NCI-H146 treated with DMSO at 0.1 percent for 48 hours (cell line): ENCODE measurements at regions not wholly inside any gene's neighbourhood (a gene's known extent, or its start where the extent isn't known, plus 50 kb on each side); places are given as distances from the start of the nearest gene placed in this dataset.

Experiments used
- DNase-seq: peaks from one replicate; lab custom pipeline; 2025; ENCODE audit not compliant: unreplicated experiment; lab: John Stamatoyannopoulos, UW

GRCh38 chr9:23571414-23572104, 254.5 kb downstream of the ELAVL2 start:
- no peak for DNase-seq

GRCh38 chr9:23573800-23574199, 252.2 kb downstream of the ELAVL2 start:
- DNase-seq: no peak

- DNase-seq: no peak
Measured at GRCh38 chr9:23577611-23578010, 248.4 kb downstream of the ELAVL2 start.

DNA sequence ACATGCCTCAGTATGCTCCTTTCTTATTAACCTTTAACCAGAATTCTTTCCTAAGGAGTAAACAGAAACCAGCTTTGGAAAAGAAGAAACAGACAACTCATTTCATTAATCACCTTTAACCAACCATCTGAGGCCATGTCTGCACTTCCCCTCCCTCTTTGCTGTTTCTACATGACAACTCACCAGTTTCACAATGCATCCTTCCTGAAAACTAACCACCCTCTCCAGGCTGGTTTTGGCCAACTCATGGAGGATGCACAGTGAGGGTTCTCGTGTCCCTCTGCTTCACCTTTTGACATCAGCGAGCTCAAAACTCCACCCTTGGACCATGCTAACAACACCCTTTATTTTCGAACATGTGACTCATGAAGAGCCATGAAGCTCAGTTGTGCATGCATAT, 244.1 kb downstream of the ELAVL2 start:
- no peak for DNase-seq

GRCh38 chr9:23582836-23583235, 243.2 kb downstream of the ELAVL2 start:
- DNase-seq: no peak

DNA sequence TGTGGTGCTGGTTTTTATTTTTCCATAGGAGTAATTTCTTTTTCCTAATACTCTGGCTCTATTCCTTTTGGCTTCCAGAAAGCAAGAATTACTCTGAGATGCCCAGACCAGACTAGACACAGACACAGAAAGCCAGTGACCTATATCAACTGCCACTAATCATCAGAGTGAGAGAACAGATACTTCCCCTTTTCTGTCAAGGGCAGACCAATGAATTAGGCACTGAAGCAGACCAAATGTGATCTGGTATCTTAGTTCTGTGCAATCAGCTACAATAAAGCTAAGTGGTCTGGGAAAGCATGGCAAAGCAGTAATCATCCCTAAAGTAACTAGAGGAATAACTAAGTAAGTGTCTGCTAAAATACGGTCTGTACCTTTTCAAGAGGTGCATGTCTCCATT, 239.1 kb downstream of the ELAVL2 start:
- no peak for DNase-seq

DNA sequence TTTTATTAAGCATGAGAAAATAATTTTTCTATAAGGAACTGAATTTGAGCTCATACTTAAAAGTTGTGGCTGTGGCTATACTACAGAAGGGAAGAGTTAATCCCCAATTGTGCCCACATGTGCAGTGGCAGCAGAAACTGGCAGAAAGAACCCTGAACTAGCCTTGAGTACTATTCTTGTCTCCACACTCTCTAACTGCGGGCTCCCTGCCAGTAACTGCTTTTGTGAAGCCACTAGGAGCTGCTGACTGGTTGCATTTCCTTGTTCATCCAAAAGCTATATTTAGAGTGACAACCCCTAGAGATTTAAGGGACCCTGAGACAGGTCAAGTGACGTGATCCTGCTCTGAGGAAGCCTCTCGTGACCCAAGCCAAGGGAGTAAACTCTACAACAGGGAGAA, 238.6 kb downstream of the ELAVL2 start:
- no peak for DNase-seq

GRCh38 chr9:23587903-23588302, 238.1 kb downstream of the ELAVL2 start:
- no peak for DNase-seq

DNA sequence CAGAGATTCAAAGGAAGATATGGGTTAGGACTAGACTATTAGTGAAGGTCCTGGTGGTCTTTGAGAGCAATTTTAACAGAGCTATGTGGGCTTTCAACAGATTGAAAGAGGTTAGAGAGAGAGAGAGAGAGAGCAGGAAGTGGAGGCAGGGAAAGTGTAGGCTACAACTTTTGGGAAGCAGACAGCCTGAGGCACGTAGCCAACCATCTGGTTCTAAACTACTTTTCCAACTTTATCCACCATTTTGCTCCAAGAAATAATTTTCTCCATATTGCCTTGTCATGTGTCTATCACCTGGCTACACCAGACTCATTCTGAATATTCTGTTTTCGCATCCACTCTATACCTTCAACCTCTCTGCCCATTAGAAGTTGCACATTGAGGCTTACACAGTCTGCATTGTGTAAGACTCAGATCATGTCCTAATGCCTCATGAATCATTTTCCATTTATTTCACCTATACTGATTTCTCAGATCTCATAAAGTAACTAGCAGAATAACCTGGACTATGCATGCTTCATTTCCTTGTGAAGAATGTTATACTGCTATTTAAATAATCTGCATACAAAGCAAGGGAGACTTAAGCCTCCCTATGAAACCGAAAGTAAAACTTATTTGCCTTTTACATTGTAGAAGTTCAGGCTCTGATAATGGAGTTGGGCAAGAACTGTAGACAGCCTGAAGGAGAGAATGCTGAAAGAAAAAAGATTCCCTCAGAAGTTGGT, 235.6 kb downstream of the ELAVL2 start:
- no peak for DNase-seq

GRCh38 chr9:23594421-23594820, 231.6 kb downstream of the ELAVL2 start:
- no peak for DNase-seq

DNA sequence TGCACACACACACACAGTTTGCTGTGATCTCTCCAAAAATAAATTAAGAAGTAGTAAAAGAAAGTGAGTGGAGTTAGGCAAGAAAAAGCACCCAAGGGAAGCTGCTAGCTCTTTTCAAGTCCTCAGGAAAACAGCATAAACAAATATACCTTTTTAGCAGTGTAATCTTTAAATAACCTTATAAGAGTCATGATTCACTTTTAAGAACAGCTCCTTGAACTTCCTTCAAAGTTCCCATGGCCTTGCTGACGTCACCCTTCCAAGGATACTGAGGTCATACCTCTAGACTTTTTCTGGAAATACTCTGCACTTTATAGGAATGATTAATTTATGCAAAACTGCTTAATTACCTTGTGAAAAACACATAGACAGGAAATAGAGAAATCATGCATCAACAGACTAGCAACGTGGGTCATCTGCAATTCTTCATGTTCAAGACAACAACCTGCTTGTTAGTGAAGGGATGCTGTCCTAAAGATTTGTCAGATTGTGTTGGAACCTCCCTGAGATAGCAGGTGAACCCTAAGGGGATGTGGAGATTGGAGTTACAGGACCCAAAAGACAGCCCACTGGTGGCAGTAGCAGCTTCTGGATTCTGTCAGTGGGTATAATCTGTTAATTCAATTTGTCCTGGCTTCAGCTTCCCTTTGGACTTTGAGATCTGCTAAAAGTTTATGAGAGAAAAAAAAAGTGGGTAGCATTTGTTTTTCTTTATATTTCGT, 229.0 kb downstream of the ELAVL2 start:
- DNase-seq: no peak

- no peak for DNase-seq
Measured at GRCh38 chr9:23598994-23599393, 227.0 kb downstream of the ELAVL2 start.

GRCh38 chr9:23603311-23603710, 222.7 kb downstream of the ELAVL2 start:
- no peak for DNase-seq

DNA sequence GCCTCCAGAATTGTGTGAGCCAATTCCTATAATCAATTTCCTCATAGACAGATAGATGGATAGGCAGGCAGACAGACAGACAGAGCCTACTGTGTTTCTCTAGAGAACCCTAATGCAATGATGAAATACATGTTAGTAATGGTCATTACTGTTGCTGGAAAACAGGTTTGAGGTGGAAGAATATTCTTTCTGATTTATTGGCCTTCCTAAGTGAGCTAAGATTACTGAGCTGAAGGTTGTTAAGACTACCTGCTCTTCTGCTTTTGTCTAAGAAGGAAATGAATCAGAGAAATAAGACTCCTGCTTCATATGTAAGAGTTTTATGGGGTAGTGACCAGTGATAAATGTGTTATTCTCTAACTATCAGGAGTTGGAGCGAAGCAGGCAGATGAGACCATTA, 219.9 kb downstream of the ELAVL2 start:
- no peak for DNase-seq

DNA sequence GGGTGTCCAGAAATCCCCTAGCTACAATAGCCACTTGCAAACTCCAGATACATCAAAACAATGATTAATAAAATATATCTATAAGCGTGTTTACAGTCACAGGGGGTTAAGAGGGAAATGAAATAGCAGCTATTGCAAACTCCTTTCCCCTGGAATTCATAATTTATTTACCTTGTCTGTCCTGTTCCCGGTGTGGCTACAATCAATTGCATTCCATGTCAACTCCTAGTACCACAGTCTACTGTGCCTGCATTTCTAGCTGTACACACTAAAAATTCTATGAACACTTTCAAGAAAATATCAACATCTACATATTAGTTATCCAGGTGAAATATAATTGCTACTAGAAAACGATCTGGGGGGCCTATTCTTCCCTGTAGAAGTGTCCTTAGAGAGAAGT, 217.6 kb downstream of the ELAVL2 start:
- no peak for DNase-seq

- no peak for DNase-seq
Measured at GRCh38 chr9:23611869-23612268, 214.2 kb downstream of the ELAVL2 start.

DNA sequence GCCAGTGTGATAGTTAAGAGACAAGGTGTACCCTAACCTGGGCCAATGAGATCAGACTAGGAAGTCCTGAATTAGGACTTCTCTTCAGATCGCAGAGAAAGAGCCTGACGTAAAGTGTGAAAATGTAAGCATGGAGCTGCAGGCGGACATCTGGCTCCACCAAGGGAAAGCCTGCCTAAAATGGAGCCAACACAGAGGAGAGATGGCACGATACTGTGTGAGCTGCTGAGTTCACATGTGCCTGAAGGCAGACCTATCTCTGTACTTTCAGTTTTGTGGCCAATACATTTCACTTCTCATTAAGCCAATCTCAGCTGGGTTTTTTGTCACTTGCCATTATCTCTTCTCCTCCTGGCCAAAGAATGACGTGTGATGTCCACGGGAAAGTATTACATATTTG, 210.5 kb downstream of the ELAVL2 start:
- DNase-seq: no peak

DNA sequence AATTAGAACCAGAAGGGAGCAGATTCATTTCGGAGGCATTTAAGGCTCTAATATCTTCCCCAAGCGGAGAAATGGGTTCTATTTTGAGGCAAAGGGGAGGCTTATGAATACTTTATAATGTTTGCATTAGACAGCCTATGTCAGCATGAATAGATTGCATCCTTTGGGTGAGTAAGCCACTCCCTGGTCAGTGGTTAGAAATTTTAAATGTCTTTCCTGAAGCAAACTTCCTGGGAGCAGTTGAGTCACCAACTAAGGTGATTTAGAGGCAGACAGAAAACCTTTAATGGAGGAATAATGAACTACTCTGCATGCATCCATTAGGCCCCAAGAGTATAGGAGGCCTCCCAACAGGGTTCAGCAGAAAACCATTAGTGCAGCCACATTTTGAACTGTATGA, 204.9 kb downstream of the ELAVL2 start:
- no peak for DNase-seq

- DNase-seq: no peak
Measured at GRCh38 chr9:23621924-23622323, 204.1 kb downstream of the ELAVL2 start.

DNA sequence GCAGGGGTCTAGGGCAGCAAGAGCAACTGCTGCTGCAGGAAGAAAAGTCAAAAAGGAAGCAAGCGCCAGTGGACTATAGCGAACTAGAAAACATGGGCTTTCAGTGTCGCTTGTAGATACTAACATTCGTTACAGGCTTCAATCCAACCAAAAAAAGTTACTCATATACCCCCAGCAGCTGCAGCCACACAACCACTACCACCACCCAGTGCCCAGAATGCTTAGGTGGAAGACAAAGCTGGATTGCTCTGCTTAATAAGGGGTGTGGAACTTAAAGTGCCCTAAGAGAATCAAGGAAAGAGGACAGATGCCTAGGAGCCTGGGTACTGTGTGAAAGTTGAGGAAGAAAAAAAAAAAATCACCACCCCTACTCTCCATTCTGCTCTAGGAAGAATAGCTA, 203.6 kb downstream of the ELAVL2 start:
- no peak for DNase-seq

GRCh38 chr9:23630488-23630887, 195.6 kb downstream of the ELAVL2 start:
- DNase-seq: no peak

DNA sequence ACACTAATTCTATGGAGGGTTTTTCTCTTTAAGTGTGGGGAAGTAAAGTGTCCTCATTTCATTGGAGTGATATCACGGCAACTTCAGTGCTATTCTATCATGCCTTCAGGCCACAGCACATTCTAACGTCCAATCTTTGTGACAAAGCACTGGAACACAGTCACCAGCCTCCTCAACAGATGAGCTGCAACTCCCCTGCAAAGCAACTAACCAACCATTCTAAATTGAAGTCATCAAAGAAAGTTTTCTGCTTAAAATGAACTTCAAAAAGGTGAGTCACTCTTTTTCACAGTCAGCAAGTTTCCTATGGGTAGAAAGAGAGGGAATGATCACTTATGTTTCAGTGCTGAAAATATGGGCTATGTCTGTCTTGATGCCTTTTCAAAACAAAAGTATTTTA, 190.8 kb downstream of the ELAVL2 start:
- DNase-seq: no peak
